ENCODE measurements at regions not wholly inside any gene's neighbourhood (a gene's known extent, or its start where the extent isn't known, plus 50 kb on each side); places are given as distances from the start of the nearest gene placed in this dataset.

DNA sequence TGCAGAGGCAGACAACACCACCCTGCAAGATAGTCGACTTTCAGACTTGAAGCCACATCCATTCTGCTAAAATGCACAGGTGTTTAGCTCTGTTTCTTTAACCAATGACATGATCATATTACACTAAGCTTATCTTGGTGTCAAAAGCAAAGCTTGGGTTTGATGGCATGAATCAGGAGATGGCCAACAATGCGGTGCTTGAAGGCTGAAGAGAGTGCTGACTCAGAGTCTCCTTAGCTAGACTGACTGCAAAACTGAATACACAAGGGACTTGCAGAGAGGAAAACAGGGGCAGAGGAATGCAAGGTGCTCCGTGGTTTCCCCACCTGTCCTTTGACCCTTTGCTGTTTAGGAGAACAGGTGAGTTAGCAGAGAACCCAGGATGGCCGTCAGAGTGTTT is 262.6 kb downstream of the SIPA1L2 start:
- H4K20me1 ChIP-seq (ENCODE audit: control insufficient read depth, extremely low read depth, insufficient read depth, low read length): no peaks in the 10 kb centered on the region
- no peaks in the 10 kb centered on the region for H3K9me1 ChIP-seq (ENCODE audit: control insufficient read depth, extremely low read depth, insufficient read depth, low read length)
- no peak overlapping the region for H3K4me3 ChIP-seq (ENCODE audit: control insufficient read depth in 2 of 3, extremely low read depth in 1 of 3, insufficient read depth in 2 of 3, low read depth in 1 of 3, low read length in 3 of 3)
- no peaks in the 10 kb centered on the region for H3K4me1 ChIP-seq (ENCODE audit: control insufficient read depth, extremely low read depth, insufficient read depth, low read length)
- H3K27me3 ChIP-seq (ENCODE audit: control insufficient read depth, extremely low read depth, insufficient read depth, low read length): no peaks in the 10 kb centered on the region
- FAIRE-seq: no peak
- no peak overlapping the region for H2AFZ ChIP-seq (ENCODE audit: control insufficient read depth, low read length)
- H3K36me3 ChIP-seq (ENCODE audit: control insufficient read depth in 2 of 2, extremely low read depth in 1 of 2, insufficient read depth in 2 of 2, low read length in 2 of 2): no peaks in the 10 kb centered on the region
- no peak overlapping the region for H3K9ac ChIP-seq (ENCODE audit: control insufficient read depth, extremely low read depth, insufficient read depth, low read length)
- no peak overlapping the region for H3K4me2 ChIP-seq (ENCODE audit: control insufficient read depth, extremely low read depth, insufficient read depth, low read depth, low read length)
- dilution Hi-C loops (cut with MboI; ENCODE audit: extremely low pct_ligation_motif_present, low sequenced_read_pairs): no loop called here
- DNase-seq (ENCODE audit: low read depth, low spot score): no peak
- TF ChIP-seq, protein P1, sequence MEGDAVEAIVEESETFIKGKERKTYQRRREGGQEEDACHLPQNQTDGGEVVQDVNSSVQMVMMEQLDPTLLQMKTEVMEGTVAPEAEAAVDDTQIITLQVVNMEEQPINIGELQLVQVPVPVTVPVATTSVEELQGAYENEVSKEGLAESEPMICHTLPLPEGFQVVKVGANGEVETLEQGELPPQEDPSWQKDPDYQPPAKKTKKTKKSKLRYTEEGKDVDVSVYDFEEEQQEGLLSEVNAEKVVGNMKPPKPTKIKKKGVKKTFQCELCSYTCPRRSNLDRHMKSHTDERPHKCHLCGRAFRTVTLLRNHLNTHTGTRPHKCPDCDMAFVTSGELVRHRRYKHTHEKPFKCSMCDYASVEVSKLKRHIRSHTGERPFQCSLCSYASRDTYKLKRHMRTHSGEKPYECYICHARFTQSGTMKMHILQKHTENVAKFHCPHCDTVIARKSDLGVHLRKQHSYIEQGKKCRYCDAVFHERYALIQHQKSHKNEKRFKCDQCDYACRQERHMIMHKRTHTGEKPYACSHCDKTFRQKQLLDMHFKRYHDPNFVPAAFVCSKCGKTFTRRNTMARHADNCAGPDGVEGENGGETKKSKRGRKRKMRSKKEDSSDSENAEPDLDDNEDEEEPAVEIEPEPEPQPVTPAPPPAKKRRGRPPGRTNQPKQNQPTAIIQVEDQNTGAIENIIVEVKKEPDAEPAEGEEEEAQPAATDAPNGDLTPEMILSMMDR (optimal IDR thresholded peaks at IDR 0.05 in 1 of 3, IDR thresholded peaks at IDR 0.05 in 1 of 3, conservative IDR thresholded peaks at IDR 0.05 in 1 of 3; ENCODE audit: extremely low read depth in 1 of 3, insufficient read depth in 2 of 3, low read length in 3 of 3): no peak
- no peak for TF ChIP-seq EZH2 (IDR thresholded peaks at IDR 0.05; ENCODE audit: low read length)
- no peak overlapping the region for H3K27ac ChIP-seq (ENCODE audit: control insufficient read depth, insufficient read depth, low read length)
- no peaks in the 10 kb centered on the region for H3K79me2 ChIP-seq (ENCODE audit: control insufficient read depth, insufficient read depth, low read length)
- no peaks in the 10 kb centered on the region for H3K9me3 ChIP-seq (ENCODE audit: control insufficient read depth, low read depth, low read length)

DNA sequence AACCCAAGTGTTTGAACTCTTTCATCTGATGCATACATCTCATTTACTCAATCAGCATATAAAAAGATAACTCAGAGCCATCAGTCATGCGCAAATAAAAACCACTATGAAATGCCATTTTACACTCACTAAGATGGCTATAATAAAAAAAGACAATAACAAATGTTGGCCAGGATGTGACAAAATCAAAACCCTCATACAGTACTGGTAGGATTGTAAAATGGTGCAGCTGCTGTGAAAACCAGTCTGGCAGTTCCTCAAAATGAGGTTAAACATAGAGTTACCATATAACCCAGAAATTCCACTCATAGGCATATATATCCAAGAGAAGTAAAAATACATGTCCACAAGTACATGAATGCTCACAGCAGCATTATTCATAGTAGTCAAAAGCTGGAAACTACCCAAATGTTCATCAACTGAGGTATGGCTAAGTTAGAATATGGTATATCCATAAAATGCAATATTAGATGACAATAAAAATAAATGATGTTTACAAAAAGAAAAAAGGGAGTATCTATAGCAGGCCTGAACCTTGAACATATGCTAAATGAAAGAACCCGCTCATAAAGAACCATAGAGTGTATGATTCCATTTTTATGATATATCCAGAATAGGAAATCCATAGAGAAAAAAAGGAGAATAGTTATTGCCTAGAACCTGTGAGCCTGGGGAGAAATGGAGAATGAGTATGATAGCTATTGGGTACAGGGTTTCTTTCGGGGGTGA is 265.1 kb downstream of the SIPA1L2 start:
- TF ChIP-seq EZH2 (IDR thresholded peaks at IDR 0.05; ENCODE audit: low read length): no peak
- TF ChIP-seq, protein P1 (optimal IDR thresholded peaks at IDR 0.05 in 1 of 3, IDR thresholded peaks at IDR 0.05 in 1 of 3, conservative IDR thresholded peaks at IDR 0.05 in 1 of 3; ENCODE audit: extremely low read depth in 1 of 3, insufficient read depth in 2 of 3, low read length in 3 of 3): no peak
- FAIRE-seq: no peak

More for the DNA sequence above, 265.1 kb downstream of the SIPA1L2 start:
- H2AFZ ChIP-seq (ENCODE audit: control insufficient read depth, low read length): no peak overlapping the region
- no peak overlapping the region for H3K9ac ChIP-seq (ENCODE audit: control insufficient read depth, extremely low read depth, insufficient read depth, low read length)
- no peak overlapping the region for H3K4me2 ChIP-seq (ENCODE audit: control insufficient read depth, extremely low read depth, insufficient read depth, low read depth, low read length)
- no peaks in the 10 kb centered on the region for H3K36me3 ChIP-seq (ENCODE audit: control insufficient read depth in 2 of 2, extremely low read depth in 1 of 2, insufficient read depth in 2 of 2, low read length in 2 of 2)
- dilution Hi-C loops (cut with MboI; ENCODE audit: extremely low pct_ligation_motif_present, low sequenced_read_pairs): no loop called here
- no peaks in the 10 kb centered on the region for H3K79me2 ChIP-seq (ENCODE audit: control insufficient read depth, insufficient read depth, low read length)
- no peak overlapping the region for H3K27ac ChIP-seq (ENCODE audit: control insufficient read depth, insufficient read depth, low read length)
- no peak for DNase-seq (ENCODE audit: low read depth, low spot score)
- H3K9me3 ChIP-seq (ENCODE audit: control insufficient read depth, low read depth, low read length): no peaks in the 10 kb centered on the region
- H3K27me3 ChIP-seq (ENCODE audit: control insufficient read depth, extremely low read depth, insufficient read depth, low read length): no peaks in the 10 kb centered on the region
- no peaks in the 10 kb centered on the region for H4K20me1 ChIP-seq (ENCODE audit: control insufficient read depth, extremely low read depth, insufficient read depth, low read length)
- no peak overlapping the region for H3K4me3 ChIP-seq (ENCODE audit: control insufficient read depth in 2 of 3, extremely low read depth in 1 of 3, insufficient read depth in 2 of 3, low read depth in 1 of 3, low read length in 3 of 3)
- no peaks in the 10 kb centered on the region for H3K4me1 ChIP-seq (ENCODE audit: control insufficient read depth, extremely low read depth, insufficient read depth, low read length)
- H3K9me1 ChIP-seq (ENCODE audit: control insufficient read depth, extremely low read depth, insufficient read depth, low read length): no peaks in the 10 kb centered on the region

Measured in keratinocyte (primary cell).